OCI-LY7 (cell line): ENCODE measurements at regions not wholly inside any gene's neighbourhood (a gene's known extent, or its start where the extent isn't known, plus 50 kb on each side); places are given as distances from the start of the nearest gene placed in this dataset.

ENCODE experiments used
- EZH2phosphoT487 ChIP-seq: fragments of 200-600 bp; sonication (generic); IDR thresholded peaks from 2 replicates; pipeline ENCODE4 v1.6.1; 2018; ENCODE audit warnings: low read depth, borderline replicate concordance, mild to moderate bottlenecking, mixed run types, antibody characterized with exemption, low read length, moderate library complexity, mixed read lengths
- TF ChIP-seq, protein P1 (sequence below): fragments of 200-600 bp; sonication (generic); conservative IDR thresholded peaks from 2 replicates; pipeline ENCODE4 v1.5.1; 2014; ENCODE audit warnings: mild to moderate bottlenecking, antibody characterized with exemption, low read length, moderate library complexity, mixed read lengths

DNA sequence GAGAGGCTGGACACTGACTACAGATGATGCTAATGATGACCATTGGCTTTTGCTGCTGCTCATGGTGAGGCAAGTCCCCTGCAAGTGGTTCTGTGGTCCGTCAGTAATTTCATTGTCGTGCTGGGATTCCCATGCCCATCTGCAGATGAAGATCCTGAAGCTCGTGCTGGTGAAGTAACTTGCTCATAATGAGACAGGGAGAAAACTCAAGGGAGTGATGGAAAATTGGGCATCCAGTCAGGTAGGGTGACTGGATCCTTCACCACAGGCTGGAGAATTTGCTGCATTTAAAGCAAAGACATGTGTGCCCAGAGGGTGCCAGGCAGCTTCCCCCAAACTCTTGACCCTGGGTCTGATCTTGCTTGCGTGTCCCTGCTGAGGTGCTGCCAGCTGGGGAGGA, 125.6 kb downstream of the TSN start:
- TF ChIP-seq, protein P1, sequence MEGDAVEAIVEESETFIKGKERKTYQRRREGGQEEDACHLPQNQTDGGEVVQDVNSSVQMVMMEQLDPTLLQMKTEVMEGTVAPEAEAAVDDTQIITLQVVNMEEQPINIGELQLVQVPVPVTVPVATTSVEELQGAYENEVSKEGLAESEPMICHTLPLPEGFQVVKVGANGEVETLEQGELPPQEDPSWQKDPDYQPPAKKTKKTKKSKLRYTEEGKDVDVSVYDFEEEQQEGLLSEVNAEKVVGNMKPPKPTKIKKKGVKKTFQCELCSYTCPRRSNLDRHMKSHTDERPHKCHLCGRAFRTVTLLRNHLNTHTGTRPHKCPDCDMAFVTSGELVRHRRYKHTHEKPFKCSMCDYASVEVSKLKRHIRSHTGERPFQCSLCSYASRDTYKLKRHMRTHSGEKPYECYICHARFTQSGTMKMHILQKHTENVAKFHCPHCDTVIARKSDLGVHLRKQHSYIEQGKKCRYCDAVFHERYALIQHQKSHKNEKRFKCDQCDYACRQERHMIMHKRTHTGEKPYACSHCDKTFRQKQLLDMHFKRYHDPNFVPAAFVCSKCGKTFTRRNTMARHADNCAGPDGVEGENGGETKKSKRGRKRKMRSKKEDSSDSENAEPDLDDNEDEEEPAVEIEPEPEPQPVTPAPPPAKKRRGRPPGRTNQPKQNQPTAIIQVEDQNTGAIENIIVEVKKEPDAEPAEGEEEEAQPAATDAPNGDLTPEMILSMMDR = no peak
- TF ChIP-seq EZH2phosphoT487 = no peak
